Raji (cell line): ENCODE measurements at regions not wholly inside any gene's neighbourhood (a gene's known extent, or its start where the extent isn't known, plus 50 kb on each side); places are given as distances from the start of the nearest gene placed in this dataset.

Experiments used
- POLR2A ChIP-seq: IDR thresholded peaks from 2 replicates; pipeline ENCODE4 v1.6.1; 2011; ENCODE audit warnings: low read depth, low read length, control low read depth; ENCODE audit not compliant: insufficient read depth

GRCh38 chr15:31464216-31465082 is 137.8 kb downstream of the KLF13 start:
- no peak for TF ChIP-seq POLR2A

- no peak for TF ChIP-seq POLR2A
Measured at GRCh38 chr15:31465083-31465955, 138.7 kb downstream of the KLF13 start.

GRCh38 chr15:31467361-31467760 is 140.7 kb downstream of the KLF13 start:
- no peak for TF ChIP-seq POLR2A

GRCh38 chr15:31468911-31469785 is 142.5 kb downstream of the KLF13 start:
- TF ChIP-seq POLR2A: no peak

- TF ChIP-seq POLR2A: no peak
Measured at GRCh38 chr15:31469786-31470525, 143.3 kb downstream of the KLF13 start.

GRCh38 chr15:31470756-31471155 is 144.1 kb downstream of the KLF13 start:
- no peak for TF ChIP-seq POLR2A

GRCh38 chr15:31471731-31472430 is 145.2 kb downstream of the KLF13 start:
- TF ChIP-seq POLR2A: no peak

- no peak; the same call in 1 of the 2 replicates for TF ChIP-seq POLR2A
Measured at GRCh38 chr15:31472636-31473384, 146.2 kb downstream of the KLF13 start.

GRCh38 chr15:31473385-31474058 is 146.9 kb downstream of the KLF13 start:
- no peak for TF ChIP-seq POLR2A

GRCh38 chr15:31474059-31474868 is 147.6 kb downstream of the KLF13 start:
- TF ChIP-seq POLR2A: no peak

- no peak for TF ChIP-seq POLR2A
Measured at GRCh38 chr15:31476236-31476810, 149.7 kb downstream of the KLF13 start.
